GM12875 (cell line): ENCODE measurements at regions not wholly inside any gene's neighbourhood (a gene's known extent, or its start where the extent isn't known, plus 50 kb on each side); places are given as distances from the start of the nearest gene placed in this dataset.

Experiments used
- H3K4me3 ChIP-seq: one replicate; pipeline ENCODE4 v1.5.1; 2011; ENCODE audit warnings: low read depth, low read length, control low read depth
- CTCF ChIP-seq: IDR thresholded peaks from 2 replicates; pipeline ENCODE4 v1.5.1; 2011; ENCODE audit warnings: low read depth, mild to moderate bottlenecking, control low read depth, inconsistent platforms, low read length, moderate library complexity, borderline replicate concordance; ENCODE audit not compliant: insufficient read depth

DNA sequence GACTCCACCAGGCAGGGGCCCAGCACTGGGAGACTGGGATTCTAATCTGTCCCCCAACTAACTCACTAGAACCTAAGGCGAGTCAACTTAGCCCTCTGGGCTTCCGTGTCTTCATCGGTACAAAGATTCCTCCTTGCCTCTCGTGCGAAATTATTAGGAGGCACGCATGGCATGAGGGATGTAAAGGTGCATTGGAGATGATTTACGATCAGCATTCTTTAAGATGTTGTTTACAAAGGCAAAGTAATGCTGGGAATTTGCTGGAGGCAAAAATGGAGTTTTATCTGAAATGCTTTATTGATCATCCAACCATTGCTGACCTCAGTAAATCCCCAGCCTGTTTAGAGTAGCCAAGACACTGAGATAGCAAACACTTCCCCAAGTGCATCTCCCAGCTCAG, 171.8 kb upstream of the KLHL29 start:
- H3K4me3 ChIP-seq: no peak overlapping the region
- no peak for TF ChIP-seq CTCF

- H3K4me3 ChIP-seq: no peak overlapping the region
- no peak for TF ChIP-seq CTCF
These were observed 170.0 kb upstream of the KLHL29 start for GRCh38 chr2:23215016-23215415.

DNA sequence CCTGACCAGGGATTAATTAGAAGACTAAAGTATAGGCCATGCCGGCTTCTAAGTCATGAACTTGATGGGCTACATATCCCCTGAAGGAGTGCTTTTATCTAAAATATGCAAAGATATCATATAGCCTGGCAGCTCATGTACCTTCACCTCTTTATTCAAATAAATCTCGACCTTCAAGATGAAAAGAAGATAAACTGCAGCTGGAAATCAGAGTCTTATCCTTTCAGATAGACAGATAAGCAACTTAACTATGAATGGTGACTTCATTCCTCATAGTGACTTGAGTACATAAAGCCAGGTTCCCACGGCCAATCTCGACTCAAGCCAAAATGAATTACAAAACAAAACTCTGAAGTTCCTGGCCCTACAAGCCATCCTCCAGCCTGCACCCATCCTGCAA, 165.3 kb upstream of the KLHL29 start:
- TF ChIP-seq CTCF: no peak
- H3K4me3 ChIP-seq: no peak overlapping the region

DNA sequence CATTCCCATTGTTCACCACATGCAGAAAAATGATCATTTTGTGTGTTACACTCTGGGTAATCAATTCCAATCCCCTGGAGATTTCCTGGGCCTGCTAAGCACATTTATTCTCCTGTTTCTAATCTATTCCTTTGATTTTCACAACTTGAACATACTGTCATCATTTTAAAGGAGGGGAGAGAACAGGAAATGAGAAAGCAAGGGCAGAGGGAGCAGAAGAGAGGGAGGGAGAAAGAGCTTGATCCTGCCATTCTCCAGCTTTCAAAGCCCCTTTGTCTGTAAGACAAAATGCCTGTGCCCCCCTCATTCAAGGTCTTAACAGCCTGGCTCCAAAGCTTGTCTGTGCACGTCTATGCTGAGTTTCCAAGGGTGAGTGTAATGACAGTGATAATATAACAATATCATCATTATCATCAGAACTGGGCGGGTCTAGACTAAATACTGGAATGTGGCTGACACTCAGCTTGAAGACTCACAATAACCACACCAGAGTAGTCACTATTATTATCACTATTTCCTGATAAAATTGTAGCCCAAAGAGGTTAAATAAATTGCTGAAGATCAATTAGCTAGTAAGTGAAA, 164.4 kb upstream of the KLHL29 start:
- no peak for TF ChIP-seq CTCF

DNA sequence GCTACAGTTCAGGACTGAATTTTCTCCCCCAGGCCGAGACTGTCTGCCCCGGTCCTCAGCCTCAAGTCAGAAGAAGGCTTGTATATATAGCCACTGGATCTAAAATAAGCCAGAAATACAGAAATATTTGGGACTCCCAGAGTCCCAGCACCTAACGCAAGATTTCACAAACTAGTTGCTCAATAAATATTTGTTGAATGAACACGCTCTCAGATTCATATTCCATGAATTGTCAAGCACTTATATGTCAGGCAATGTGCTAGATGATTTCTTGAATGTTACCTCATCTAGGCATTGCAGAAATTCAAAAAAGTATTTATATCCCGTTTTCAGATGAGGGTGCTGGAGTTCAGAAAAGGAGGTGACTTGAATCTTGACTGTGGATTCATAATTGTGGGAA, 163.7 kb upstream of the KLHL29 start:
- H3K4me3 ChIP-seq: no peak overlapping the region
- TF ChIP-seq CTCF: no peak

More for the DNA sequence above, 164.4 kb upstream of the KLHL29 start:
- no peak overlapping the region for H3K4me3 ChIP-seq

- H3K4me3 ChIP-seq: no peak overlapping the region
- no peak for TF ChIP-seq CTCF
These were observed 163.1 kb upstream of the KLHL29 start for GRCh38 chr2:23221901-23222300.

- no peak overlapping the region for H3K4me3 ChIP-seq
- no peak for TF ChIP-seq CTCF
These were observed 154.1 kb upstream of the KLHL29 start for GRCh38 chr2:23230885-23231284.
